ENCODE measurements at regions not wholly inside any gene's neighbourhood (a gene's known extent, or its start where the extent isn't known, plus 50 kb on each side); places are given as distances from the start of the nearest gene placed in this dataset.

- Histone ChIP-seq H3K27ac (no peak overlapping the region), H3K9me3 (ENCODE audit: low read depth, low read length) (peaks cover 7% of the 10 kb centered on the region; the same call in 1 of the 2 replicates), H3K9ac (ENCODE audit: insufficient read length) (no peak overlapping the region), H3K4me3 (no peak overlapping the region), H3K36me3 (ENCODE audit: insufficient read depth, low read length) (no peaks in the 10 kb centered on the region)
- no peak for TF ChIP-seq FOXP2 (optimal IDR thresholded peaks at IDR 0.05; ENCODE audit: control extremely low read depth, extremely low read length, insufficient read depth)
- TF ChIP-seq EZH2 (IDR thresholded peaks at IDR 0.05), result no peak
- TF ChIP-seq POLR2AphosphoS5 (IDR thresholded peaks at IDR 0.05; ENCODE audit: borderline replicate concordance, low read depth, low read length), result no peak
- DNase-seq (ENCODE audit: low read depth, low spot score), result no peak
Observed at GRCh38 chr5:6819521-6819920, 106.3 kb downstream of the TENT4A start.

DNA sequence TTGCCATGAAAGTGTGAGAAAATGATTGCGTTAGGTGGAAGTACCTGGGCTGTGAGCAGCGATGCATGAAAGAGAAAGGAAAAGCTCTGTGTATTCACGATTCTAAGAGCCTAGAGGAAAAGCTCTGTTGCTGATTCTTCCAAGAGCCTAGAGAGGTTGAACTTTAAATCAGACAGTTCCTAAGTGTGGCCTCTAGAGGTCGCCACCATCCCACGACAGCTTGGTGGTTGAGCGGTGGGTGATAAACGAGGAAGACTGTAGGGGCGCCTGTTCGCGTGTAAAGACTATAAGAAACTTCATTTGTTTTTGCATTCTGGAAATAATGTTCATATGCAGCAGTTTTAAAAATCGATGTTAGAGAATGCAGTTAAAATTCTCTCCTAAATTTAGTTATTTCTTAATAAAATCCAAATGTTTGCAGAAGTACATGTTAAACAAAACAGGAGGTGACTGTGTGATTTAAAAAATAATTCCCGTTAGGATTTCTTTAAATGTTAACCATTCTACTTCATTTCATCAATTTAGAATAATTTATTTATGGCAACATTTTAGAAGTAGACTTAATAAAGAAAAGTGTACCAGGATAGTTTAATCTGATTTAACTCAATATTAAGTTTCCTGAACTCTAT lies 107.7 kb downstream of the TENT4A start:
- Histone ChIP-seq H3K36me3 (ENCODE audit: insufficient read depth, low read length) (no peaks in the 10 kb centered on the region), H3K9me3 (ENCODE audit: low read depth, low read length) (peaks cover 7% of the 10 kb centered on the region; the same call in 1 of the 2 replicates), H3K9ac (ENCODE audit: insufficient read length) (no peak overlapping the region), H3K27ac (no peak overlapping the region), H3K4me3 (no peak overlapping the region)
- TF ChIP-seq POLR2AphosphoS5 (IDR thresholded peaks at IDR 0.05; ENCODE audit: borderline replicate concordance, low read depth, low read length), result no peak
- no peak for TF ChIP-seq EZH2 (IDR thresholded peaks at IDR 0.05)
- TF ChIP-seq FOXP2 (optimal IDR thresholded peaks at IDR 0.05; ENCODE audit: control extremely low read depth, extremely low read length, insufficient read depth), result no peak
- peak; percentile 10 for DNase-seq (ENCODE audit: low read depth, low spot score)

GRCh38 chr5:6822068-6822467 lies 108.8 kb downstream of the TENT4A start:
- no peak overlapping the region for H3K9ac ChIP-seq (ENCODE audit: insufficient read length)
- no peak for DNase-seq (ENCODE audit: low read depth, low spot score)
- no peaks in the 10 kb centered on the region for H3K36me3 ChIP-seq (ENCODE audit: insufficient read depth, low read length)
- H3K27ac ChIP-seq, result no peak overlapping the region
- H3K4me3 ChIP-seq, result no peak overlapping the region
- TF ChIP-seq FOXP2 (optimal IDR thresholded peaks at IDR 0.05; ENCODE audit: control extremely low read depth, extremely low read length, insufficient read depth) (no peak), POLR2AphosphoS5 (IDR thresholded peaks at IDR 0.05; ENCODE audit: borderline replicate concordance, low read depth, low read length) (no peak), EZH2 (IDR thresholded peaks at IDR 0.05) (no peak)
- peaks cover 7% of the 10 kb centered on the region; the same call in 1 of the 2 replicates for H3K9me3 ChIP-seq (ENCODE audit: low read depth, low read length)

DNA sequence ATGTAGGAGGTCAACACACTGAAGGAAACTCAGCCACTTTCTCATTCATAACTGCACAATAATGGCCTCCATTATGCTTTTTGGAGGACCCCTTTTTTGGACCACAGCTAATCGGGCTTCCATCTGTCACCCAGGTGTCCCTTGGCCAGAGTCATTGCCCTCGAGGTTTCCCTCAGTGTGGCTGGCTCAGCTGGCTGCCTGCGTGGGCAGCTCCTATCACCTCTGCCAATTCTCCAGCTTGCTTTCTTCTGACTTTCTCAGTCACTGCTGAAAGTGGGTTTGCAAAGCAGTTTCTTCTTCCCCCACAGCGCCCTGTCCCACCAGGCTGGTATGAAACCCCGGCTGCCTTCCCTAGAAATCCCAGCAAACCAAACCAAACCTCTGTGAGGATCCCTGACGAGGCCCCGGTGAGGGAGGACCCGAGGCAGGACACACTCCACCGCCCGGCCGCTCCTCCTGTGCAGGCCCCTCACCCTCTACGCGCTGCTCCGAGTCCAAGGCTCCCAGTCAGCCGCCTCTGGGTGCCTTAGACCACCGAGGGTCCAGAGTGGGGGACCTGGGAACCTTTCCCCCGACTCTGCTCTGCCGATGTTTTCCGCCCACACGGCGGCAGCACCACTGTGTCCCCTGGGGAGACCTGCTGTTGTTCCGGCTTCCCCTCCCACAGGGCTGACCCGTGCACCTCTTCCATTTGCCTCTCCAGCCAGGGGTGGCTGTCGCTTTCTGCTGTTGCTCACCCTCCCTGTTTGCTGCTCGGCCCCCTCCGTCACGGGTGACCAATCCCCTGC lies 109.5 kb downstream of the TENT4A start:
- Histone ChIP-seq H3K4me3 (no peak overlapping the region), H3K27ac (no peak overlapping the region), H3K9ac (ENCODE audit: insufficient read length) (no peak overlapping the region)

GRCh38 chr5:6823996-6824395 lies 110.8 kb downstream of the TENT4A start:
- H3K4me3 ChIP-seq, result no peak overlapping the region
- no peak overlapping the region for H3K9ac ChIP-seq (ENCODE audit: insufficient read length)
- no peak for DNase-seq (ENCODE audit: low read depth, low spot score)
- no peaks in the 10 kb centered on the region for H3K36me3 ChIP-seq (ENCODE audit: insufficient read depth, low read length)
- no peak overlapping the region for H3K27ac ChIP-seq
- peaks cover 7% of the 10 kb centered on the region; the same call in 1 of the 2 replicates for H3K9me3 ChIP-seq (ENCODE audit: low read depth, low read length)
- TF ChIP-seq FOXP2 (optimal IDR thresholded peaks at IDR 0.05; ENCODE audit: control extremely low read depth, extremely low read length, insufficient read depth) (no peak), EZH2 (IDR thresholded peaks at IDR 0.05) (no peak)

More for the DNA sequence above, 109.5 kb downstream of the TENT4A start:
- TF ChIP-seq POLR2AphosphoS5 (IDR thresholded peaks at IDR 0.05; ENCODE audit: borderline replicate concordance, low read depth, low read length), result no peak
- TF ChIP-seq FOXP2 (optimal IDR thresholded peaks at IDR 0.05; ENCODE audit: control extremely low read depth, extremely low read length, insufficient read depth), result no peak
- no peak for TF ChIP-seq EZH2 (IDR thresholded peaks at IDR 0.05)
- peaks cover 7% of the 10 kb centered on the region; the same call in 1 of the 2 replicates for H3K9me3 ChIP-seq (ENCODE audit: low read depth, low read length)
- DNase-seq (ENCODE audit: low read depth, low spot score), result no peak
- H3K36me3 ChIP-seq (ENCODE audit: insufficient read depth, low read length), result no peaks in the 10 kb centered on the region

DNA sequence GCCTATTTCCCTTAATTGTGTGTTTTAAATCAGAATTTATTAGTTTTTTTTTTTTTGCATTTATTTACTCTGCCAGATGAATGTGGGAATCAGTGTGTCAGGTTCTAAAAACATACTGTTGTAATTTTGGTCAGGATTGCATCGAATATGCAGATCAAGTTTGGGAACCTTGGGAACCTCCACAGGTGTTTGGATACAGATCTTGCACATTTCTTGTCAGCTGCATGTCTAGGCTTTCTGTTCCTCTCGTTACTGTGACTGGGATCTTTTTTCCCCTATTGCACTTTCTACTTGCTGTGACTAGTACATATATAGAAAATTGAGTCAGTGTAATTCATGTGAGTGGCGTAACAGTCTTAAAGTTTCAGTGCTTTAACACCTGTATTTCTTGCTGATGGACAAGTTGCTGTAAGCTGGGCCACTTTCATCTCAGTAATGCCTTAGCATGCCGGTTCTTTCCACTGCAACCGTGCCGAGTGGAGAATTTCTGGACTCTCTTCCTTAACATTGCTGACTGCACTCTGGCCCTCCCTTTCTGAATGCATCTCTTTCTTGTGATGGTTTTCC lies 112.5 kb downstream of the TENT4A start:
- no peak for DNase-seq (ENCODE audit: low read depth, low spot score)
- Histone ChIP-seq H3K4me3 (no peak overlapping the region), H3K9ac (ENCODE audit: insufficient read length) (no peak overlapping the region), H3K27ac (no peak overlapping the region), H3K9me3 (ENCODE audit: low read depth, low read length) (peaks cover 7% of the 10 kb centered on the region; the same call in 1 of the 2 replicates), H3K36me3 (ENCODE audit: insufficient read depth, low read length) (no peaks in the 10 kb centered on the region)
- no peak for TF ChIP-seq EZH2 (IDR thresholded peaks at IDR 0.05)
- no peak for TF ChIP-seq POLR2AphosphoS5 (IDR thresholded peaks at IDR 0.05; ENCODE audit: borderline replicate concordance, low read depth, low read length)
- TF ChIP-seq FOXP2 (optimal IDR thresholded peaks at IDR 0.05; ENCODE audit: control extremely low read depth, extremely low read length, insufficient read depth), result no peak

DNA sequence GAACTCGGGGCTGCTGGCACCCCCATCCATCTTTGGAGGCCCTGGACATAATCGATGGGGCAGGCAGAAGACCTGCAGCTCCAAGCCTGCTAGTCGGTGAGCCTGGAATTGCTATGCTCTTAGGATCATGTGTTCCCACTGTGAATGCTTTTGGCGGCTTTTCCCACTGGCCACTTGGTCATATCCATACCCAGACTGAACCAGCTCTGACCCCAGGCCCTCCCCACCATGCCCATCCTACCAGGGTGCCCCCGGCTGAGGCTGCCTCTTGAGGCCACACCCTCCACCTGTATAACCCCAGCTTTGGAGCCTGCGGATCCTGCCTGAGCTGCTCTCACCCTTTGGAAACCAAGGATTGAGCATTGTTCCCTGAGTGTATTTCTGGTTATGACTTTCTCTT lies 113.5 kb downstream of the TENT4A start:
- no peak overlapping the region for H3K9ac ChIP-seq (ENCODE audit: insufficient read length)
- TF ChIP-seq FOXP2 (optimal IDR thresholded peaks at IDR 0.05; ENCODE audit: control extremely low read depth, extremely low read length, insufficient read depth) (no peak), POLR2AphosphoS5 (IDR thresholded peaks at IDR 0.05; ENCODE audit: borderline replicate concordance, low read depth, low read length) (no peak), EZH2 (IDR thresholded peaks at IDR 0.05) (no peak)
- no peaks in the 10 kb centered on the region for H3K36me3 ChIP-seq (ENCODE audit: insufficient read depth, low read length)
- no peaks in the 10 kb centered on the region; the same call in 1 of the 2 replicates for H3K9me3 ChIP-seq (ENCODE audit: low read depth, low read length)
- H3K27ac ChIP-seq, result no peak overlapping the region
- H3K4me3 ChIP-seq, result no peak overlapping the region
- no peak for DNase-seq (ENCODE audit: low read depth, low spot score)

DNA sequence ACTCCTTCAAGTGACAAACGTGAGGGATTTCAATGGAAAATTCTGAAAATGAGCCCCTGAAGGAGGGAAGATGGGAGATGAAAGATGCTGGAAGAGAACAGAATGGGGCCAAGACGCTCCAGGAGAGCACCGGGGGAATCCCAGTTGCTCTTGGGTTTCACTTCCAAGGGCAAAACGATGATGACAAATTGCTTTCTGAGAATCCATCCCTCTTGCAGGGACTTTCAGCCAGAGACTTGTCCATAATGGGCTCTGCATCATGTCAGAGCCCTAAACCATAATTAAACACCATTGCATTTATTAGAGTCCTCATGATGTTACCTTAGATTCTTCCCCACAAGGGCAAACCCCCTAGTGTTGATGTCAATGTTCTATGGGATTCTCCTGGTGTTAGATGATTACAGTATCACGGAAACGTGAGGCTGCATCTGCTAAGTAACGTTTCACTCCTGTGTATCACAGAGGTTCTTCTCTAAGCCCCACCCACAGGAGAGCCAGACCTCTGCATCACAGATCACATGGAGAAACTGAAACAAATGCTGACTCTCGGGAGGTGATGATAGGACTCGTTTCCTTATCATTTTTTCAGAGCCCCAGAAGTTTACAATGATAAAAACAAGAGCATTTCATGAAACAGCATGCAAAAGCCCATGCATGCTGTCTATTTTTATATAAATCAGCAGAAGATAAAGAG lies 114.4 kb downstream of the TENT4A start:
- DNase-seq (ENCODE audit: low read depth, low spot score), result no peak
- Histone ChIP-seq H3K27ac (no peak overlapping the region), H3K9me3 (ENCODE audit: low read depth, low read length) (no peaks in the 10 kb centered on the region), H3K36me3 (ENCODE audit: insufficient read depth, low read length) (no peaks in the 10 kb centered on the region), H3K9ac (ENCODE audit: insufficient read length) (no peak overlapping the region), H3K4me3 (no peak overlapping the region)
- no peak for TF ChIP-seq FOXP2 (optimal IDR thresholded peaks at IDR 0.05; ENCODE audit: control extremely low read depth, extremely low read length, insufficient read depth)
- TF ChIP-seq POLR2AphosphoS5 (IDR thresholded peaks at IDR 0.05; ENCODE audit: borderline replicate concordance, low read depth, low read length), result no peak
